Activated naive CD4-positive, alpha-beta T cell treated with anti-CD3 and anti-CD28 coated beads, Interleukin-2, amount 50 U/mL, for 24 hours (primary cell): ENCODE measurements at regions not wholly inside any gene's neighbourhood (a gene's known extent, or its start where the extent isn't known, plus 50 kb on each side); places are given as distances from the start of the nearest gene placed in this dataset.

Experiments
- H3K27ac Mint-ChIP-seq: one replicate; pipeline ENCODE4 v1.8.0; 2021; ENCODE audit warnings: mild to moderate bottlenecking, mixed read lengths
- H3K27me3 Mint-ChIP-seq: one replicate; pipeline ENCODE4 v1.8.0; 2021; ENCODE audit warnings: mixed read lengths
- H3K36me3 Mint-ChIP-seq: one replicate; pipeline ENCODE4 v1.8.0; 2021; ENCODE audit warnings: mixed read lengths
- H3K4me1 Mint-ChIP-seq: one replicate; pipeline ENCODE4 v1.8.0; 2021; ENCODE audit warnings: mixed read lengths
- H3K4me3 Mint-ChIP-seq: one replicate; pipeline ENCODE4 v1.8.0; 2021; ENCODE audit warnings: mild to moderate bottlenecking, mixed read lengths
- H3K9me3 Mint-ChIP-seq: one replicate; pipeline ENCODE4 v1.8.0; 2021; ENCODE audit warnings: mixed read lengths

GRCh38 chr13:60959427-60959826 lies 456.2 kb downstream of the PCDH20 start:
- H3K9me3 Mint-ChIP-seq: peaks cover 5% of the 10 kb centered on the region
- H3K4me3 Mint-ChIP-seq: no peak overlapping the region
- no peaks in the 10 kb centered on the region for H3K27me3 Mint-ChIP-seq
- no peaks in the 10 kb centered on the region for H3K4me1 Mint-ChIP-seq
- no peaks in the 10 kb centered on the region for H3K36me3 Mint-ChIP-seq
- H3K27ac Mint-ChIP-seq: no peak overlapping the region

GRCh38 chr13:60957816-60958215 lies 457.8 kb downstream of the PCDH20 start:
- Mint-ChIP-seq H3K4me3 (no peak overlapping the region), H3K4me1 (no peaks in the 10 kb centered on the region)

GRCh38 chr13:60945396-60945795 lies 470.3 kb downstream of the PCDH20 start:
- Mint-ChIP-seq H3K9me3 (peaks cover 9% of the 10 kb centered on the region), H3K4me1 (no peaks in the 10 kb centered on the region), H3K27me3 (no peaks in the 10 kb centered on the region), H3K36me3 (no peaks in the 10 kb centered on the region), H3K27ac (no peak overlapping the region), H3K4me3 (no peak overlapping the region)

More at GRCh38 chr13:60957816-60958215, 457.8 kb downstream of the PCDH20 start:
- Mint-ChIP-seq H3K9me3 (peaks cover 4% of the 10 kb centered on the region), H3K36me3 (no peaks in the 10 kb centered on the region), H3K27ac (no peak overlapping the region), H3K27me3 (no peaks in the 10 kb centered on the region)

- Mint-ChIP-seq H3K9me3 (peaks cover 12% of the 10 kb centered on the region), H3K27me3 (no peaks in the 10 kb centered on the region), H3K4me1 (no peaks in the 10 kb centered on the region), H3K27ac (no peak overlapping the region), H3K36me3 (no peaks in the 10 kb centered on the region), H3K4me3 (no peak overlapping the region)
These were observed 470.8 kb downstream of the PCDH20 start for GRCh38 chr13:60944863-60945262.

- H3K9me3 Mint-ChIP-seq: peaks cover 12% of the 10 kb centered on the region
- H3K4me1 Mint-ChIP-seq: no peaks in the 10 kb centered on the region
- no peaks in the 10 kb centered on the region for H3K27me3 Mint-ChIP-seq
- H3K4me3 Mint-ChIP-seq: no peak overlapping the region
- H3K36me3 Mint-ChIP-seq: no peaks in the 10 kb centered on the region
- H3K27ac Mint-ChIP-seq: no peak overlapping the region
These were observed 471.6 kb downstream of the PCDH20 start for GRCh38 chr13:60944016-60944415.

GRCh38 chr13:60936281-60936680 lies 479.4 kb downstream of the PCDH20 start:
- no peaks in the 10 kb centered on the region for H3K36me3 Mint-ChIP-seq
- no peaks in the 10 kb centered on the region for H3K27me3 Mint-ChIP-seq
- H3K4me3 Mint-ChIP-seq: no peak overlapping the region
- H3K27ac Mint-ChIP-seq: no peak overlapping the region
- H3K9me3 Mint-ChIP-seq: peaks cover 4% of the 10 kb centered on the region
- no peaks in the 10 kb centered on the region for H3K4me1 Mint-ChIP-seq

- no peaks in the 10 kb centered on the region for H3K27me3 Mint-ChIP-seq
- no peak overlapping the region for H3K4me3 Mint-ChIP-seq
- H3K9me3 Mint-ChIP-seq: no peaks in the 10 kb centered on the region
- no peaks in the 10 kb centered on the region for H3K4me1 Mint-ChIP-seq
- H3K27ac Mint-ChIP-seq: no peak overlapping the region
- no peaks in the 10 kb centered on the region for H3K36me3 Mint-ChIP-seq
These were observed 482.0 kb downstream of the PCDH20 start for GRCh38 chr13:60933638-60934037.

- H3K27me3 Mint-ChIP-seq: no peaks in the 10 kb centered on the region
- no peak overlapping the region for H3K27ac Mint-ChIP-seq
- H3K36me3 Mint-ChIP-seq: no peaks in the 10 kb centered on the region
- H3K9me3 Mint-ChIP-seq: no peaks in the 10 kb centered on the region
- no peak overlapping the region for H3K4me3 Mint-ChIP-seq
- H3K4me1 Mint-ChIP-seq: no peaks in the 10 kb centered on the region
These were observed 483.6 kb downstream of the PCDH20 start for GRCh38 chr13:60931858-60932546.

GRCh38 chr13:60925686-60926085 lies 490.0 kb downstream of the PCDH20 start:
- Mint-ChIP-seq H3K27me3 (no peaks in the 10 kb centered on the region), H3K36me3 (no peaks in the 10 kb centered on the region), H3K27ac (no peak overlapping the region), H3K4me3 (no peak overlapping the region), H3K9me3 (no peaks in the 10 kb centered on the region), H3K4me1 (no peaks in the 10 kb centered on the region)

GRCh38 chr13:60924856-60925255 lies 490.8 kb downstream of the PCDH20 start:
- H3K27me3 Mint-ChIP-seq: no peaks in the 10 kb centered on the region
- no peaks in the 10 kb centered on the region for H3K9me3 Mint-ChIP-seq
- H3K4me3 Mint-ChIP-seq: no peak overlapping the region
- no peak overlapping the region for H3K27ac Mint-ChIP-seq
- H3K4me1 Mint-ChIP-seq: no peaks in the 10 kb centered on the region
- no peaks in the 10 kb centered on the region for H3K36me3 Mint-ChIP-seq

- no peaks in the 10 kb centered on the region for H3K36me3 Mint-ChIP-seq
- H3K27ac Mint-ChIP-seq: no peak overlapping the region
- no peaks in the 10 kb centered on the region for H3K27me3 Mint-ChIP-seq
- H3K4me3 Mint-ChIP-seq: no peak overlapping the region
- no peaks in the 10 kb centered on the region for H3K4me1 Mint-ChIP-seq
- H3K9me3 Mint-ChIP-seq: no peaks in the 10 kb centered on the region
These were observed 492.9 kb downstream of the PCDH20 start for GRCh38 chr13:60922576-60923231.

GRCh38 chr13:60893801-60894200 lies 496.8 kb downstream of the TDRD3 start:
- Mint-ChIP-seq H3K27me3 (no peaks in the 10 kb centered on the region), H3K4me3 (no peak overlapping the region), H3K36me3 (no peaks in the 10 kb centered on the region), H3K27ac (no peak overlapping the region), H3K4me1 (no peaks in the 10 kb centered on the region), H3K9me3 (peaks cover 10% of the 10 kb centered on the region)

GRCh38 chr13:60887711-60888110 lies 490.7 kb downstream of the TDRD3 start:
- no peaks in the 10 kb centered on the region for H3K36me3 Mint-ChIP-seq
- no peak overlapping the region for H3K27ac Mint-ChIP-seq
- no peaks in the 10 kb centered on the region for H3K4me1 Mint-ChIP-seq
- H3K9me3 Mint-ChIP-seq: peaks cover 8% of the 10 kb centered on the region
- H3K4me3 Mint-ChIP-seq: no peak overlapping the region
- no peaks in the 10 kb centered on the region for H3K27me3 Mint-ChIP-seq

- no peaks in the 10 kb centered on the region for H3K9me3 Mint-ChIP-seq
- no peaks in the 10 kb centered on the region for H3K27me3 Mint-ChIP-seq
- H3K4me1 Mint-ChIP-seq: no peaks in the 10 kb centered on the region
- no peak overlapping the region for H3K27ac Mint-ChIP-seq
- H3K36me3 Mint-ChIP-seq: no peaks in the 10 kb centered on the region
- H3K4me3 Mint-ChIP-seq: no peak overlapping the region
These were observed 484.5 kb downstream of the TDRD3 start for GRCh38 chr13:60881507-60881906.

- H3K27me3 Mint-ChIP-seq: no peaks in the 10 kb centered on the region
- no peak overlapping the region for H3K4me3 Mint-ChIP-seq
- H3K36me3 Mint-ChIP-seq: no peaks in the 10 kb centered on the region
- H3K4me1 Mint-ChIP-seq: no peaks in the 10 kb centered on the region
- no peak overlapping the region for H3K27ac Mint-ChIP-seq
- H3K9me3 Mint-ChIP-seq: no peaks in the 10 kb centered on the region
These were observed 476.1 kb downstream of the TDRD3 start for GRCh38 chr13:60873116-60873515.

- H3K36me3 Mint-ChIP-seq: no peaks in the 10 kb centered on the region
- no peaks in the 10 kb centered on the region for H3K4me1 Mint-ChIP-seq
- peaks cover 9% of the 10 kb centered on the region for H3K9me3 Mint-ChIP-seq
- no peaks in the 10 kb centered on the region for H3K27me3 Mint-ChIP-seq
- no peak overlapping the region for H3K4me3 Mint-ChIP-seq
- no peak overlapping the region for H3K27ac Mint-ChIP-seq
These were observed 473.1 kb downstream of the TDRD3 start for GRCh38 chr13:60869941-60870613.
